ENCODE measurements at regions not wholly inside any gene's neighbourhood (a gene's known extent, or its start where the extent isn't known, plus 50 kb on each side); places are given as distances from the start of the nearest gene placed in this dataset.

DNA sequence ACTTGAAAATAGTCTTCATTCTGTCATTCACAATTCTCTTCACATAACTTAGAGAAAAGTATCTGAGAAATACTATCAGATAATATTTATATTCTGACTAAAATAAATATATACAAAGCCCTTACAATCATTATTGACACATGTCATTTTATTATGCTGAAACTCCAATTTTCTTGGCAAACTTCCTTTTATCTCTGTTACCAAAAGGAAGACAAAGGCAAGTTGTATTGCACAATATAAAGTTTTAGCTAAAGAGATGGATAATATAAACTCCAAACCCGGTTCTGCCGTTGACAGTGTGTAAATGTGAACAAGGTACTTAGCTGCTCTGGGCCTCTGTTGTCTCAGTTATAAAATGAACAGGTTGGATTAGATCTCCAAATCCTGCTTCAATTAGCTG, 99.0 kb upstream of the MDFIC start (continued):
- TF ChIP-seq, protein P1, sequence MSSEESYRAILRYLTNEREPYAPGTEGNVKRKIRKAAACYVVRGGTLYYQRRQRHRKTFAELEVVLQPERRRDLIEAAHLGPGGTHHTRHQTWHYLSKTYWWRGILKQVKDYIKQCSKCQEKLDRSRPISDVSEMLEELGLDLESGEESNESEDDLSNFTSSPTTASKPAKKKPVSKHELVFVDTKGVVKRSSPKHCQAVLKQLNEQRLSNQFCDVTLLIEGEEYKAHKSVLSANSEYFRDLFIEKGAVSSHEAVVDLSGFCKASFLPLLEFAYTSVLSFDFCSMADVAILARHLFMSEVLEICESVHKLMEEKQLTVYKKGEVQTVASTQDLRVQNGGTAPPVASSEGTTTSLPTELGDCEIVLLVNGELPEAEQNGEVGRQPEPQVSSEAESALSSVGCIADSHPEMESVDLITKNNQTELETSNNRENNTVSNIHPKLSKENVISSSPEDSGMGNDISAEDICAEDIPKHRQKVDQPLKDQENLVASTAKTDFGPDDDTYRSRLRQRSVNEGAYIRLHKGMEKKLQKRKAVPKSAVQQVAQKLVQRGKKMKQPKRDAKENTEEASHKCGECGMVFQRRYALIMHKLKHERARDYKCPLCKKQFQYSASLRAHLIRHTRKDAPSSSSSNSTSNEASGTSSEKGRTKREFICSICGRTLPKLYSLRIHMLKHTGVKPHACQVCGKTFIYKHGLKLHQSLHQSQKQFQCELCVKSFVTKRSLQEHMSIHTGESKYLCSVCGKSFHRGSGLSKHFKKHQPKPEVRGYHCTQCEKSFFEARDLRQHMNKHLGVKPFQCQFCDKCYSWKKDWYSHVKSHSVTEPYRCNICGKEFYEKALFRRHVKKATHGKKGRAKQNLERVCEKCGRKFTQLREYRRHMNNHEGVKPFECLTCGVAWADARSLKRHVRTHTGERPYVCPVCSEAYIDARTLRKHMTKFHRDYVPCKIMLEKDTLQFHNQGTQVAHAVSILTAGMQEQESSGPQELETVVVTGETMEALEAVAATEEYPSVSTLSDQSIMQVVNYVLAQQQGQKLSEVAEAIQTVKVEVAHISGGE (CRISPR knock-in tag; IDR thresholded peaks at IDR 0.05), result no peak
- no peak for TF ChIP-seq KAT2A (conservative IDR thresholded peaks at IDR 0.05; ENCODE audit: control insufficient read depth, low read depth, low read length)
- TF ChIP-seq DPF2 (IDR thresholded peaks at IDR 0.05), result no peak
- TF ChIP-seq FOXK2 (IDR thresholded peaks at IDR 0.05), result no peak
- TF ChIP-seq SUPT20H (IDR thresholded peaks at IDR 0.05; ENCODE audit: borderline replicate concordance, control insufficient read depth, low read depth, low read length), result no peak

DNA sequence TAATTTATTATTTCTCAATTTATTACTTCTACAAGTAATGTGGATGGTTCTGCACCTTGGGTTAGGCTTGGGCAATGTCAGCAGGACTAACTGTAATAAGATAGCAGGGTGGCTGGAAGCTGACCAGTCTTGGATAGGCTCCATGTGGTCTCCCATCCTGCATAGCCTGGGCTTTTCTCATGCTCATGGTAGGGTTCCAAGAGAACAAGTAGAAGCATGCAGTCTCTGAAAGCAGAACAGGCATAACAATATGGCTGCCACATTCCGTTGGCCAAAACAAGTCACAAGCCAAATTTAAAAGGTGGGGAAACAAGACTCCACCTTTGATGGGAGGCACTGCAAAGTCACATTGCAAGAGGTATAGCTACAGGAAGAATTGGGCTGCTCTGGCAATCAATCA, 98.6 kb upstream of the MDFIC start:
- Histone ChIP-seq H3K9me3 (replicated peaks; ENCODE audit: control insufficient read depth, insufficient read depth, low read length) (peaks cover 3% of the 10 kb centered on the region), H3K9ac (ENCODE audit: control insufficient read depth, insufficient read depth, low read length) (no peak overlapping the region), H3K36me3 (ENCODE audit: control insufficient read depth in 2 of 2, insufficient read depth in 2 of 2, low read length in 1 of 2) (no peaks in the 10 kb centered on the region), H4K20me1 (ENCODE audit: control insufficient read depth, insufficient read depth) (no peaks in the 10 kb centered on the region), H3K4me3 (no peak overlapping the region), H2AFZ (ENCODE audit: control insufficient read depth, low read depth, low read length) (no peak overlapping the region), H3K27me3 (replicated peaks in 1 of 2; ENCODE audit: control insufficient read depth in 2 of 2, insufficient read depth in 2 of 2, low read length in 1 of 2) (no peaks in the 10 kb centered on the region), H3K79me2 (ENCODE audit: control insufficient read depth, insufficient read depth, low read length) (no peaks in the 10 kb centered on the region), H3K27ac (ENCODE audit: control insufficient read depth, insufficient read depth) (no peak overlapping the region), H3K4me1 (ENCODE audit: control insufficient read depth, insufficient read depth, low read length) (no peaks in the 10 kb centered on the region), H3K4me2 (ENCODE audit: control insufficient read depth, insufficient read depth) (no peak overlapping the region)
- POLR2A ChIA-PET, result no interaction called here
- SMC1A ChIA-PET (ENCODE audit: uncharacterized antibody, unreplicated experiment), result interaction anchor here (1.3 to 1.8 kb wide), 3 partner anchors 10 to 24 kb away, joined by 3 to 5 read pairs (median 5); no protein-coding TSS in a partner anchor
- 94% methylated on average over 1 of the region's 1 CpG for WGBS (ENCODE audit: insufficient coverage, insufficient replicate concordance, low lambda C conversion rate, missing lambda C conversion rate)
- in situ Hi-C loops (cut with MboI), result no loop called here
- no peak for ATAC-seq
- no peak for FAIRE-seq
- intact Hi-C loops (cut with micrococcal nuclease; ENCODE audit: unreplicated experiment), result no loop called here
- RAD21 ChIA-PET (ENCODE audit: unreplicated experiment), result no interaction called here
- no TSS peak for BruUV-seq (replicated peaks)
- TF ChIP-seq SP1 (IDR thresholded peaks at IDR 0.05; ENCODE audit: low read depth, low read length) (no peak), RUNX3 (IDR thresholded peaks at IDR 0.05; ENCODE audit: low read length) (no peak), TCF12 (IDR thresholded peaks at IDR 0.05; ENCODE audit: low read depth, low read length) (no peak), BHLHE40 (IDR thresholded peaks at IDR 0.05; ENCODE audit: borderline replicate concordance in 1 of 2, low read depth in 2 of 2, low read length in 1 of 2) (no peak), TBL1XR1 (IDR thresholded peaks at IDR 0.05; ENCODE audit: low read depth, low read length) (no peak), SREBF2 (IDR thresholded peaks at IDR 0.05; ENCODE audit: low read length) (no peak), RCOR1 (conservative IDR thresholded peaks at IDR 0.05; ENCODE audit: low read depth, low read length) (no peak), BRCA1 (IDR thresholded peaks at IDR 0.05; ENCODE audit: low read depth, low read length) (no peak), SMARCA5 (IDR thresholded peaks at IDR 0.05) (no peak), SMAD1 (IDR thresholded peaks at IDR 0.05; ENCODE audit: low read depth, partially characterized antibody) (no peak), PAX8 (IDR thresholded peaks at IDR 0.05) (no peak), CREB1 (IDR thresholded peaks at IDR 0.05; ENCODE audit: low read depth) (no peak), SREBF1 (IDR thresholded peaks at IDR 0.05; ENCODE audit: low read length) (no peak), ASH2L (IDR thresholded peaks at IDR 0.05; ENCODE audit: borderline replicate concordance, low read depth) (no peak), BCL11A (IDR thresholded peaks at IDR 0.05; ENCODE audit: low read depth, low read length) (no peak)
- TF ChIP-seq, protein P1 (CRISPR knock-in tag; IDR thresholded peaks at IDR 0.05), result no peak
- CTCF ChIA-PET, result interaction anchor here (2.1 kb wide), 1 partner anchor 42 kb away, joined by 7 read pairs; no protein-coding TSS in a partner anchor
- no peak for DNase-seq (ENCODE audit: low read depth, low spot score)

Measured in GM12878 (cell line).